Astrocyte (in vitro differentiated cells and primary cell): ENCODE measurements at regions not wholly inside any gene's neighbourhood (a gene's known extent, or its start where the extent isn't known, plus 50 kb on each side); places are given as distances from the start of the nearest gene placed in this dataset.

Source experiments
- EZH2 ChIP-seq: IDR thresholded peaks from 2 replicates; pipeline ENCODE4 v1.6.1; 2012; ENCODE audit warnings: mild to moderate bottlenecking, low read length, inconsistent platforms; ENCODE audit not compliant: insufficient read depth
- TF ChIP-seq, protein P1 (sequence below): IDR thresholded peaks from 2 replicates; pipeline ENCODE4 v1.5.1; 2011; ENCODE audit warnings: low read depth, mild to moderate bottlenecking, inconsistent platforms, low read length, moderate library complexity; ENCODE audit not compliant: insufficient read depth

DNA sequence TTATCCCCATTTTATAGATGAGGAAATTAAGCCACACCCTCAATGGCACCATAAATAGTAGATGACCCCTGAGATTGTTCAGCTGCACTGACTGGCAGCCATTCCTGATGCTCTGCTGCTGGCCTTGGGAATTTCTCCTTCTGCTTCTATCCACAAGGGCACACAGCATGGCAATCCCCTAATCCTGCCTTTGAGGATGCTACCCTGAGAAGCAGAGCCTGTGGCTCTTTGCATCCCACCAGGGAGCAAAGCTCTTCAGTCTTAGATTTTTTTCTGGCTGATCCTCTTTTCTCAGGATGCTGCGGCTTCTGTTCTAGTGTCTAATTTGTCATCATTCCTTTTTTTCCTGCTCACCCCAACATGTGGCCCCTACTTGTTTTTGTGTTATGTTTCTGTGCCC, 114.8 kb downstream of the TMX1 start:
- TF ChIP-seq, protein P1, sequence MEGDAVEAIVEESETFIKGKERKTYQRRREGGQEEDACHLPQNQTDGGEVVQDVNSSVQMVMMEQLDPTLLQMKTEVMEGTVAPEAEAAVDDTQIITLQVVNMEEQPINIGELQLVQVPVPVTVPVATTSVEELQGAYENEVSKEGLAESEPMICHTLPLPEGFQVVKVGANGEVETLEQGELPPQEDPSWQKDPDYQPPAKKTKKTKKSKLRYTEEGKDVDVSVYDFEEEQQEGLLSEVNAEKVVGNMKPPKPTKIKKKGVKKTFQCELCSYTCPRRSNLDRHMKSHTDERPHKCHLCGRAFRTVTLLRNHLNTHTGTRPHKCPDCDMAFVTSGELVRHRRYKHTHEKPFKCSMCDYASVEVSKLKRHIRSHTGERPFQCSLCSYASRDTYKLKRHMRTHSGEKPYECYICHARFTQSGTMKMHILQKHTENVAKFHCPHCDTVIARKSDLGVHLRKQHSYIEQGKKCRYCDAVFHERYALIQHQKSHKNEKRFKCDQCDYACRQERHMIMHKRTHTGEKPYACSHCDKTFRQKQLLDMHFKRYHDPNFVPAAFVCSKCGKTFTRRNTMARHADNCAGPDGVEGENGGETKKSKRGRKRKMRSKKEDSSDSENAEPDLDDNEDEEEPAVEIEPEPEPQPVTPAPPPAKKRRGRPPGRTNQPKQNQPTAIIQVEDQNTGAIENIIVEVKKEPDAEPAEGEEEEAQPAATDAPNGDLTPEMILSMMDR, result no peak
- no peak for TF ChIP-seq EZH2
